Stimulated activated CD4-positive, alpha-beta T cell treated with anti-CD3 and anti-CD28 coated beads, Interleukin-1b, Interleukin-23, amount 100 ng/mL, for 24 hours (primary cell): ENCODE measurements at regions not wholly inside any gene's neighbourhood (a gene's known extent, or its start where the extent isn't known, plus 50 kb on each side); places are given as distances from the start of the nearest gene placed in this dataset.

Experiments
- DNase-seq, 4 experiments: peaks; one replicate each; pipeline ENCODE4 v3.0.0-alpha.2; 2020; ENCODE audit warnings: low read depth in 4 of 4, low spot score in 1 of 4

DNA sequence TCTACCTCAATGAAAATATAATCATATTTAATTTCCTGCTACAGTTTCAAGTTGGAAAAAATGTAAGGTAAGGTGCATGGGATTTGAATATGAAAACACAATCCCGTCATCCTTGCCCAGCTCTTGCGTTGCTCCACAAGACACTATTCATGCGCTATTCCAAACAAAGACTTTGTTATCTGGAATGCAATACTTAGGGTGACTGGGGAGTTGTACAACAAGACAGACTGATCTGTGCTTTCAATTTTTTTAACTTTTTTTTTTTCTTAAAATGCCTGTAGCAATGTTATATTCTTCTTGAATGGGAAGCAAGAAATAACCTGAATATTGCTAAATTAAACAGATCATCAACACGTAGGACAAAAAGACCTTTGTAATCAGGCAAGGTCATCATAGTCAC is 1077.2 kb downstream of the TTLL7 start:
- no peak for DNase-seq

- DNase-seq = no peak
These were observed 1078.3 kb downstream of the TTLL7 start for GRCh38 chr1:82920418-82921248.

GRCh38 chr1:82919837-82920236 is 1079.1 kb downstream of the TTLL7 start:
- DNase-seq = no peak

DNA sequence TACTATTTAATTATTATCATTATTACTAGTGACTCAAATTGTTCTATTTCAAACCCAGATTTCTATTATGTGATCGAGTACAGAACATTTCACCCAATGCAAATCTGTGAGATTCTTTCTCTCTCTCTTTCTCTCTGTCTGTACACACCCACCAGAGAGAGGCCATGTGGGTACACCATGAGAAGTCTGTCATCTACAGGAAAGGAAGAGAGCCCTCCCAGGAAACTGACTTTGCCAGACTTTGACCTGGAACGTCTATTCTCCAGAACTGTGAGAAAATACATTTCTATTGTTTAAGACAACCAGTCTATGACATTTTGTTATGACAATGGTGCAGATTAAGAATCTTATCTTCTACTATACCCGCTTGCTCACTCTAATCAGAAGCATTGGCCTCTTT is 1091.6 kb downstream of the TTLL7 start:
- no peak for DNase-seq

DNA sequence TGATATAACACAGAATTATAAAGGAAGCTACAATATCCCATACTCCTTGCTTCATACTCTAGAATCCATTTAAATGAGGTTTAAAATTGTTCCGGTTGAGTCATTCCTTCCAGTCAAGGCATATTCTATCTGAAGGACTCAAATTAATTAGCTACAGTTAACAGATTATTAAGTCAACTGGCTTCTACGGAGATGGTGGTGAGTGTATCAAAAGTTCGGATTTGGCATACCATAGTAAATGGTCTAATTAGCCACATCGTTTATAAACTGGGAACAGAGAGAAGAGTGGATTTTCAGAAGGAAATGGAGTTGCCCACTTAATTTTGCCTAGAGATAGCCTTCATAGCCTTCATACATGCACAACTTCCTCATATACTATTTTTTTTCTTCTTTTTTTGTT is 1095.3 kb downstream of the TTLL7 start:
- DNase-seq = no peak

DNA sequence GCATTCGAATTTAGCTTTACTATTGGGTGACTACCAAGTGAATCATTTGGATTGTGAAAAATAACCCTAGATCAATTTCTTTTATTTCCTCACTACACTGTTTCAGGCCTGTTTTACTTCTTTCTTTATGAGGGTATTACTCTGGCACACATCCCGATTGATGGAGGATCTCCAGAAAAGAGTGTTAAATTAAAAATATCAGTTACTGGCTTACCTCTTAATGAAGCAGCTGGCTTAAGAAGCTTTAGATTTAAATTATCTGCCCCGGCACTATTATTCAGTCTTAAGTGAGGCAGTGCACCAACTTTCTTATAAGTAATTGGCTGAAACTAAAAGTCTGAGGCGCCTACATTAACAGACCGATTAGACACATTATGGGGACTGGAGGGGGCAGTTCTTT is 1097.4 kb downstream of the TTLL7 start:
- DNase-seq = no peak

DNA sequence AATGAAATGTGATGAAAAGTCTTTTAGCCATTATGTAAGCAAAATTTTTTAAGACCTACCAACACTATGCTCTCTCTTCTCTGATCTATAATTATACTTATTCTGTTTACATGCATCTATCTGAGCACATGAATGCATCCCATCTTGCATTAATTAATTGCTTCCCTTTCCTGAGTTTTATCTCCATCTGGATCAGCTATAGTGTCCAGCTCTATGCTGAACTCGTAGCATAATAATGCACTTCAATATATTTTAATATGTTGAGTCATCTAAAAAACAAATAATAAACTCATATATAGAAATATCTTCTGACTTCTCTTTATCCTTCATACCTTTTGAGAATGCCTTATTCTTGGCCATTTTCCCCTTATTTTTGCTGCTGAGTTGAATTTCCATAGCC is 1097.8 kb downstream of the TTLL7 start:
- DNase-seq = no peak

DNA sequence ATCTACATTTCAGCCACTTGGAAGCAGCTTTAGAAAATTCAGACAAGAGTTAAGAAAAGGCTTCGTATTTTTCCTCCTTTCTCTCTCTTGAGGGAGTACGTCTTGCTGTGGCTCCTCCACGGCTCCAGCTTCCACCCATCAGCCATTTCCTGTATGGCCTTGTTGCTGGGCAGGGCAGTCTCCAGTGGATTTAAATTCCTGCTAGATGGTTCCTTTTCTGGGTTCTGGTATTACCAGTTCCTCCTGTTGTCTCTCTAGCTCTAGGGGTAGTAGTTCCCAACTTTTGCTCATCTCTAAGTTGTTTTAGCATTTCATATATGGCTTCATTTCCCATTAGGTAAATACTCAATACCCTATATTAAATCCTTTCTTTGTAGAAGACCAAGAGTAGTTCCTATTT is 1098.3 kb downstream of the ADGRL2 start:
- no peak for DNase-seq

DNA sequence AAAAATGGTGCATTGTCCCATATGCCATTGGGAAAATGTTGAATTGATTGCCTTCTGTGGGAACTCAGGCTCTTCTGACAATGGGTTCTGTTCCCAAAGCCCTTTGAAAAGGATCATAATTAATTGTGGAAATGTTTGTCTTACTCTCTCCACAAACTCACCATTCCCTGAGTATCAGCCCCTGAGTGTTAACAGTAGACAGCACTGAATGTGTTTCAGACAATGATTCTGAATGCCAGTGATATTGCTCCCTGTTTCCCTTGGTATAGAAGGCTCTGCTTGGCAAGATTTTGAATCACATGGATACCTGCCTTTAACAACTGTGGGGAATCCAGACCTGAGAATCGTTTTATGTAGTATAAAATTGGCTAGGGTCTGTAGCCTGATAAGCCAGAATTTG is 1096.8 kb downstream of the ADGRL2 start:
- DNase-seq = no peak

DNA sequence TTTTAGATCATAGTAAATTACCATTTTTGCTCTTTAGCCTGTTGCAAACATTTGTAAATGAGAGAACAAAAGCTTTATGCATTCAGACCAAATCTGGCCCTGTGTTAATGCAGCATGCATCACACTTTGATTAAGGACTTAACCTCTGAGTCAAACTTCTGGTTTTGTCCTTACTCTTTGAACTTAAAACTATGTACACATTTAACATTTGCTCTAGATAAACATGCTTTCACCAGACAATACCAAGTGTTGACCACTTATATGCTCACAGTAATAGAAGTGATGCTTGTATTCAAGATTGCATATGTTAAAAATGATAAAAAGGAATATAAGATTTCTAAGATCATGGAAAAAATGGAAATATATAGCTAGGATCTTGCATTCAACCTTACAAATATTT is 1095.3 kb downstream of the ADGRL2 start:
- DNase-seq = no peak

- DNase-seq = no peak
These were observed 1093.9 kb downstream of the ADGRL2 start for GRCh38 chr1:82894635-82895034.

- no peak for DNase-seq
These were observed 1093.2 kb downstream of the ADGRL2 start for GRCh38 chr1:82893712-82894470.

- DNase-seq = no peak
These were observed 1079.8 kb downstream of the ADGRL2 start for GRCh38 chr1:82880506-82880905.

GRCh38 chr1:82879701-82880305 is 1079.1 kb downstream of the ADGRL2 start:
- no peak for DNase-seq

DNA sequence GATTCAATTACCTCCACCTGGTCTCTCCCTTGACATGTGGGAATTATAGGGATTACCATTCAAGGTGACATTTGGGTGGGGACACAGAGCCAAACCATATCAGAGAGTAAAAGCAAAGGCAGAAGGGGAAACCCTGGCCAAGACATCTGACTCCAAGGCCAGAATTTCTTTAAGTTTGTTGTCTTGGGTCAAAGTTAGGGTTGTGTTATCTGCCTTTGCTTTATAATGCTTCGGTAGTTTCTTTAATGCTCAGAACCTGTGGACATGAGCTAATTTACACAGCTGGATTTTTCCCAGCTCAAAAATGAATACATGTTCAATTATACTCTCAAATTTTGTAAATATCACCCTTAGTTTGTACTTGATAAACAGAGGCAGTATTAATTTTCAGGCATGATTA is 1074.4 kb downstream of the ADGRL2 start:
- DNase-seq = no peak

- no peak for DNase-seq
These were observed 1073.3 kb downstream of the ADGRL2 start for GRCh38 chr1:82874041-82874440.

DNA sequence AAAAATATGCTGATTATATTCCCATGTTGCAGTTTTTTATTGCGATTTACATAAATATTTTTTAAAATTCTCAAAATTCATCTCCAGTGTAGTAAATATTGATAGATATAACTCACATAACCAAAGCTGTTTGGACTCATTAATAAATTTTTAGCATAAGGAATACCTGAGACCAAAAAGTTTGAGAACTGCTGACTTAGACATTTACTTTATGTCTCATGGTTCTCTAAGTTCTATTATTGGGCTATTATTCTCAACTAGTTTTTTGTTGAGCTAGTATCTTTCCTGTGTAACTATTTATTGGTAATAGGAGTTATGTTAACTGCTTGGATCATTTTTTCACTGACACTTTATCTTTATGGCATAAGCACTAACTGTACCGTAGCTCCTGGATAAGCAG is 1069.6 kb downstream of the ADGRL2 start:
- no peak for DNase-seq

DNA sequence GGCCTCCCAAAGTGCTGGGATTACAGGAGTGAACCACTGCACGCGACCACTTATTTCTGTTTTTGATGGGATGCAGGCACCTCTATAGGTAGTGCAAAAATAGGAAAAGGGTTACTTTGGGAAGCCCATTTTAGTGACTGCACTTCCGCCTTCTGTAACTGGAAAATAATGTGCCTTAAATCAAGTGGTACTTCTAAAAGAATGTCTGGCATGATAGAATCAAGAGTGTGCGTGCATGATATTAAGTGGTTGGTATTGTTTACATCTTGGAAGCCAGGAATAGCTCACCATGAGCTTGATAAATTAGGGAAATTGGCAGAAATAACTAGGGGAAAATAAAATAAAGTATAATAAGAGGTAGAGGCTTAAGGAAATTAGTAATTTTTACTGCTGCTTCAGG is 1067.0 kb downstream of the ADGRL2 start:
- no peak for DNase-seq

- no peak for DNase-seq
These were observed 1061.0 kb downstream of the ADGRL2 start for GRCh38 chr1:82861749-82862148.

DNA sequence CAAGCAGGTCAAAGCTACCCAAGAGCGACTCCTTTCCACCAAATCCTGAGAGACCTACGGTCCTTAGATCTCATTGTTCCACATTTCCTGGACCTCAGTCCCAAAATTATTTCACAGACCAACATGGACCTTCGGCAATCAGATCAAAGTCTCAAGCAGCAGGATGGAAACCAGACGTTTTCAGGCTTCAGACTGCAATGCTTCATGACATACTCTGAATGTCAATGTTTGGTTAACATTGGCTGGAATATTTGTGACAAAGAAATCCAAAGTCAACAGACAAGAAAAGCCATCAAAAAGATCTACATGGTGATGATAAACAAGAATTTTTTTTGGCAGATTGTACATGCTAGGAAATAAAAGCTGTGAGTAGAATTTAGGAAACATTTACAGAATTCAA is 1057.3 kb downstream of the ADGRL2 start:
- DNase-seq = no peak

DNA sequence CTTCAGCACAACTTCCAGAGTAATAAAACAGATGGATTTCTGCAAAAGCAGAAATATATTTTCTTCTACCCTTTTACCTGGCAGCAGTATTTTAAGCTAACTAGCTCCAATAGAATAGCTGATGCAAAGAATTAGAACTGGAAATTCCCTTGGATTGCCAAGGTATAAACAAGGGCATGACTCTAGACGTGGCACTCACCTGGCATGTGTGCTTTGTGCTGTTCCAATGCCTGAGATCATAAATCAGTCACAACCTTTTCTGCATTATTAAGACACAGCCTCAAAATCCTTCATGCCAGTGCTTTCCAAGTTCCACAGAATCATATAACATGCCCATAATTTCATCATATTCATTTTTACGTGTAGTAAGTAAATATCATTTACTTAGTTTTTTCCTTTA is 1048.7 kb downstream of the ADGRL2 start:
- DNase-seq = no peak

- no peak for DNase-seq
These were observed 1047.3 kb downstream of the ADGRL2 start for GRCh38 chr1:82848043-82848442.
